MCF 10A (cell line): ENCODE measurements at regions not wholly inside any gene's neighbourhood (a gene's known extent, or its start where the extent isn't known, plus 50 kb on each side); places are given as distances from the start of the nearest gene placed in this dataset.
"Not testable (repeated sequence)": the region's sequence is repeated elsewhere in the genome, so short reads cannot be mapped to it uniquely, and the experiment has no call there.

Experiments used
- BruUV-seq: library from RNA; stranded (reverse); fragments of 400-500 nt; replicated peaks from 2 replicates; lab custom pipeline; 2021; lab: Mats Ljungman, UMichigan
- CTCF ChIA-PET: fragments of 300-600 bp; sonication (Branson Sonifier 250); formaldehyde crosslinking; extraction: SDS; loops from one replicate; lab custom pipeline; 2021; ENCODE audit warnings: antibody characterized with exemption, inconsistent platforms; lab: Yijun Ruan, JAX
- POLR2A ChIA-PET: fragments of 300-600, 350-650 bp; sonication (Branson Sonifier 250); formaldehyde crosslinking; extraction: SDS; loops from one replicate; lab custom pipeline; 2020; ENCODE audit warnings: antibody characterized with exemption, inconsistent platforms; lab: Yijun Ruan, JAX
- DNase-seq: peaks from one replicate; pipeline ENCODE4 v3.0.0-alpha.2; 2018; ENCODE audit not compliant: unreplicated experiment
- H3K27ac Mint-ChIP-seq: one replicate; pipeline ENCODE4 v1.8.0; 2022; ENCODE audit warnings: mild to moderate bottlenecking, low read depth, mixed read lengths; ENCODE audit not compliant: unreplicated experiment
- H3K27me3 Mint-ChIP-seq: one replicate; pipeline ENCODE4 v1.8.0; 2022; ENCODE audit warnings: mixed read lengths; ENCODE audit not compliant: insufficient read depth, unreplicated experiment
- H3K36me3 Mint-ChIP-seq: one replicate; pipeline ENCODE4 v1.8.0; 2022; ENCODE audit warnings: mild to moderate bottlenecking, moderate library complexity, mixed read lengths; ENCODE audit not compliant: insufficient read depth, unreplicated experiment
- H3K4me1 Mint-ChIP-seq: one replicate; pipeline ENCODE4 v1.8.0; 2022; ENCODE audit warnings: mixed read lengths; ENCODE audit not compliant: insufficient read depth, unreplicated experiment
- H3K4me3 Mint-ChIP-seq: one replicate; pipeline ENCODE4 v1.8.0; 2022; ENCODE audit warnings: mild to moderate bottlenecking, moderate library complexity, mixed read lengths; ENCODE audit not compliant: unreplicated experiment
- H3K9me3 Mint-ChIP-seq: one replicate; pipeline ENCODE4 v1.8.0; 2022; ENCODE audit warnings: mixed read lengths; ENCODE audit not compliant: unreplicated experiment
- intact Hi-C: fragments of 100-400 bp; cut with micrococcal nuclease; formaldehyde crosslinking; loops from 2 replicates; pipeline ENCODE4 v1.14.1; 2022
- TF ChIP-seq, protein P1 (sequence below): fragments of 200-600 bp; IDR thresholded peaks from one replicate; pipeline ENCODE4 v1.8.0; 2022; ENCODE audit warnings: antibody characterized with exemption, mild to moderate bottlenecking; ENCODE audit not compliant: unreplicated experiment

- POLR2A ChIA-PET = no interaction called here
- intact Hi-C loops = no loop called here
- Mint-ChIP-seq H3K4me3 (no peak overlapping the region), H3K27me3 (no peaks in the 10 kb centered on the region), H3K4me1 (no peaks in the 10 kb centered on the region), H3K27ac (no peak overlapping the region), H3K9me3 (no peaks in the 10 kb centered on the region), H3K36me3 (peaks cover 5% of the 10 kb centered on the region)
- BruUV-seq = no TSS peak
- TF ChIP-seq, protein P1, sequence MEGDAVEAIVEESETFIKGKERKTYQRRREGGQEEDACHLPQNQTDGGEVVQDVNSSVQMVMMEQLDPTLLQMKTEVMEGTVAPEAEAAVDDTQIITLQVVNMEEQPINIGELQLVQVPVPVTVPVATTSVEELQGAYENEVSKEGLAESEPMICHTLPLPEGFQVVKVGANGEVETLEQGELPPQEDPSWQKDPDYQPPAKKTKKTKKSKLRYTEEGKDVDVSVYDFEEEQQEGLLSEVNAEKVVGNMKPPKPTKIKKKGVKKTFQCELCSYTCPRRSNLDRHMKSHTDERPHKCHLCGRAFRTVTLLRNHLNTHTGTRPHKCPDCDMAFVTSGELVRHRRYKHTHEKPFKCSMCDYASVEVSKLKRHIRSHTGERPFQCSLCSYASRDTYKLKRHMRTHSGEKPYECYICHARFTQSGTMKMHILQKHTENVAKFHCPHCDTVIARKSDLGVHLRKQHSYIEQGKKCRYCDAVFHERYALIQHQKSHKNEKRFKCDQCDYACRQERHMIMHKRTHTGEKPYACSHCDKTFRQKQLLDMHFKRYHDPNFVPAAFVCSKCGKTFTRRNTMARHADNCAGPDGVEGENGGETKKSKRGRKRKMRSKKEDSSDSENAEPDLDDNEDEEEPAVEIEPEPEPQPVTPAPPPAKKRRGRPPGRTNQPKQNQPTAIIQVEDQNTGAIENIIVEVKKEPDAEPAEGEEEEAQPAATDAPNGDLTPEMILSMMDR = no peak
- no peak for DNase-seq
- CTCF ChIA-PET = interaction anchor here (0.7 kb wide), 1 partner anchor 94 kb away, joined by 3 read pairs; no protein-coding TSS in a partner anchor
These were observed 277.2 kb upstream of the UGT8 start for GRCh38 chr4:114321366-114321765.

DNA sequence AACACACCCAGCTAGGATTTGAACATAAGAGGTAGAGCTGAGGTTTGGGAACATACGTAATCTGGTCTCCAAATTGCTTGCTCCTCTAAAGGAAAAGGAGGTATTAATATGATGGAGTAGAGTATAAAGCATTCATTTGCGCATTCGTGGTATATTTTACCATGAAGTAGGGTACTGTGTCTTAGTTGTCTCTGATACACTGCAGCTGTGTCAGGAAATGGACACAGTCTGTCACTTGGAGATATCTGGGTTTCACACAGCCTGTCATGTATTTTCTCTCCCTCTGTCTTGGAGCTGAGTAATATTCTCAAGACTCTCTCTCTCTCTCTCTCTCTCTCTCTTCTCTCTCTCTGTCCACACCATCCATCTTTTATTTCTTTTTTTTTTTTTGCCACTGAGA, 274.8 kb upstream of the UGT8 start:
- Mint-ChIP-seq H3K4me3 (no peak overlapping the region), H3K27ac (no peak overlapping the region), H3K4me1 (no peaks in the 10 kb centered on the region), H3K9me3 (no peaks in the 10 kb centered on the region), H3K36me3 (peaks cover 5% of the 10 kb centered on the region), H3K27me3 (no peaks in the 10 kb centered on the region)
- BruUV-seq = no TSS peak
- POLR2A ChIA-PET = interaction anchor here (0.6 kb wide), 1 partner anchor 79 kb away, joined by 3 read pairs; no protein-coding TSS in a partner anchor
- intact Hi-C loops = no loop called here
- CTCF ChIA-PET = interaction anchor here (0.6 to 0.7 kb wide), 3 partner anchors 78 to 1372 kb away, joined by 3 to 7 read pairs (median 3); no protein-coding TSS in a partner anchor
- TF ChIP-seq, protein P1 = no peak
- DNase-seq = no peak

- intact Hi-C loops = no loop called here
- BruUV-seq = no TSS peak
- no peak for DNase-seq
- Mint-ChIP-seq H3K27me3 (no peaks in the 10 kb centered on the region), H3K27ac (no peak overlapping the region), H3K36me3 (peaks cover 5% of the 10 kb centered on the region), H3K4me3 (no peak overlapping the region), H3K4me1 (no peaks in the 10 kb centered on the region), H3K9me3 (no peaks in the 10 kb centered on the region)
- TF ChIP-seq, protein P1 = no peak
- POLR2A ChIA-PET = interaction anchor here (0.5 to 0.6 kb wide), 2 partner anchors 15 to 225 kb away, joined by 3 read pairs; no protein-coding TSS in a partner anchor
- CTCF ChIA-PET = no interaction called here
These were observed 272.2 kb upstream of the UGT8 start for GRCh38 chr4:114326358-114326757.

GRCh38 chr4:114332119-114332518, 266.5 kb upstream of the UGT8 start:
- H3K9me3 Mint-ChIP-seq = no peaks in the 10 kb centered on the region
- DNase-seq = no peak
- no peaks in the 10 kb centered on the region for H3K27me3 Mint-ChIP-seq
- POLR2A ChIA-PET = no interaction called here
- TF ChIP-seq, protein P1 = no peak
- no TSS peak for BruUV-seq
- H3K36me3 Mint-ChIP-seq = no peaks in the 10 kb centered on the region
- CTCF ChIA-PET = no interaction called here
- intact Hi-C loops = no loop called here
- H3K27ac Mint-ChIP-seq = no peak overlapping the region
- H3K4me3 Mint-ChIP-seq = no peak overlapping the region
- no peaks in the 10 kb centered on the region for H3K4me1 Mint-ChIP-seq

GRCh38 chr4:114334363-114334762, 264.2 kb upstream of the UGT8 start:
- H3K27me3 Mint-ChIP-seq, DNase-seq, H3K27ac Mint-ChIP-seq, POLR2A ChIA-PET, H3K4me1 Mint-ChIP-seq, H3K36me3 Mint-ChIP-seq, intact Hi-C loops, H3K4me3 Mint-ChIP-seq, CTCF ChIA-PET, BruUV-seq, H3K9me3 Mint-ChIP-seq: not testable (repeated sequence)
